Suprapubic skin (tissue), 4 donors: ENCODE measurements at regions not wholly inside any gene's neighbourhood (a gene's known extent, or its start where the extent isn't known, plus 50 kb on each side); places are given as distances from the start of the nearest gene placed in this dataset.

Experiments used
- EP300 ChIP-seq: sonication (generic); formaldehyde crosslinking; IDR thresholded peaks from one replicate; pipeline ENCODE4 v1.6.1; 2017; ENCODE audit warnings: antibody characterized with exemption
- POLR2A ChIP-seq, 2 donors: fragments of 450-650 bp; IDR thresholded peaks; one replicate each; pipeline ENCODE4 v1.6.1; 2017; ENCODE audit warnings: antibody characterized with exemption in 2 of 2, mild to moderate bottlenecking in 2 of 2, moderate library complexity in 2 of 2
- POLR2AphosphoS5 ChIP-seq, 3 donors: sonication (generic); formaldehyde crosslinking; IDR thresholded peaks; one replicate each; pipeline ENCODE4 v1.6.1; 2017; ENCODE audit warnings: antibody characterized with exemption in 3 of 3
- TF ChIP-seq, protein P1 (sequence below), 2 donors: fragments of 200-600 bp in 1 of 2; fragments of 450-650 bp in 1 of 2; sonication (generic) in 1 of 2; IDR thresholded peaks; one replicate each; pipeline ENCODE4 v1.5.1; 2016 to 2019; ENCODE audit warnings: antibody characterized with exemption in 2 of 2, mild to moderate bottlenecking in 1 of 2, moderate library complexity in 1 of 2

- TF ChIP-seq, protein P1, sequence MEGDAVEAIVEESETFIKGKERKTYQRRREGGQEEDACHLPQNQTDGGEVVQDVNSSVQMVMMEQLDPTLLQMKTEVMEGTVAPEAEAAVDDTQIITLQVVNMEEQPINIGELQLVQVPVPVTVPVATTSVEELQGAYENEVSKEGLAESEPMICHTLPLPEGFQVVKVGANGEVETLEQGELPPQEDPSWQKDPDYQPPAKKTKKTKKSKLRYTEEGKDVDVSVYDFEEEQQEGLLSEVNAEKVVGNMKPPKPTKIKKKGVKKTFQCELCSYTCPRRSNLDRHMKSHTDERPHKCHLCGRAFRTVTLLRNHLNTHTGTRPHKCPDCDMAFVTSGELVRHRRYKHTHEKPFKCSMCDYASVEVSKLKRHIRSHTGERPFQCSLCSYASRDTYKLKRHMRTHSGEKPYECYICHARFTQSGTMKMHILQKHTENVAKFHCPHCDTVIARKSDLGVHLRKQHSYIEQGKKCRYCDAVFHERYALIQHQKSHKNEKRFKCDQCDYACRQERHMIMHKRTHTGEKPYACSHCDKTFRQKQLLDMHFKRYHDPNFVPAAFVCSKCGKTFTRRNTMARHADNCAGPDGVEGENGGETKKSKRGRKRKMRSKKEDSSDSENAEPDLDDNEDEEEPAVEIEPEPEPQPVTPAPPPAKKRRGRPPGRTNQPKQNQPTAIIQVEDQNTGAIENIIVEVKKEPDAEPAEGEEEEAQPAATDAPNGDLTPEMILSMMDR (IDR thresholded peaks at IDR 0.05): no peak
- TF ChIP-seq POLR2AphosphoS5 (IDR thresholded peaks at IDR 0.05) (no peak), POLR2A (IDR thresholded peaks at IDR 0.05) (no peak), EP300 (no peak)
These were observed 73.1 kb downstream of the MDH2 start for GRCh38 chr7:76121044-76121443.
